ENCODE measurements at regions not wholly inside any gene's neighbourhood (a gene's known extent, or its start where the extent isn't known, plus 50 kb on each side); places are given as distances from the start of the nearest gene placed in this dataset.

DNA sequence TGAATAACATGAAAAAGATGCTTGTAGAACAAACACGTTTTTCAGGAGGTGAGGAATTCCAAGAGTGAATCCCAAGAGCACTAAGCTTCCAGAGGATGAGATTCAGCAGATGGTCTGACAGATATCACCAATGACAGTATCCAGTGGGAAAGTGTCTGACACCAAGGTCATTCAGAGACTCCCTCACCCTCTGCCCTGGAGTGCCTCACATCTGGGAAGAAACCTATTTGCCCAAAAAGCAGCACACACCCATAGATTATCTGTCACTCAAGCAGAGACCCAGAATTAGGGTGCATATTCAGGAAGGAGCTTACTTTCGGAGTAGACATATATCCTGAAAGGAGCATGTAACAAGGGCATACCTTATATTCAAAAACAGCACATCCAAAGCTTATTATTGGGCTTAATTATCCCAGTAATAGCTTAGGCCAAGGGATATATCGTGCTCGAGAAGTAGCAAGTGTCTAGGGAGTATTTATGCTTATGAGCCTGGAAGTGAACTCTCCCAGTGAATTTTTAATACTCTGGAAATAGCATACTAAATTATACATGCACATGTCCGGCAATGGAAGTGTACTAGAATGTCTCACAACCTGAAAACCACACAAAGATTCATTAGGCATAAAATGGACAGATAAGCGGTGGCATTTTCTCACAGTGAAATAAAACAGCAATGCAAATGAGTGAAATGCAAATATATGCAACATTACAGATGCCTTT lies 998.1 kb upstream of the TMEM132C start:
- no peak for DNase-seq

DNA sequence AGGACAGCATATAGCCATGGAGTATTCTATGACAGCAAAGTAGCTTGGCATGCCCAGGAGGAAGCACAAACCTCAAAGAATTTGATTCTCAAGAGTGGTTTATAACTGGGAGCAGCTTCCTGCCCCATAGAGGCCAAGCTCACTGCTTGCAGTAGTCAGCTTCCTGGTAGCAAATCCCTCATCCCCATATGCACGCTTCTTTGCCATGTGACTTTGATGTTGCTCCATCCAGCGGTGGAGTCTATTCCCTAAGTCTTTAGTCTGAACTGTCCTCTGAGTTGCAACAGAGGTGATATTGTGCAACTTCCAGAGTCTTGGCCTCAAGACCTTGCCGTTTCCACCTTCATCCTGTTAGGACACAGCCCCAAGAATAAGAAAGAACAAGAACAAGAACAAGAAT lies 996.8 kb upstream of the TMEM132C start:
- DNase-seq, result no peak

DNA sequence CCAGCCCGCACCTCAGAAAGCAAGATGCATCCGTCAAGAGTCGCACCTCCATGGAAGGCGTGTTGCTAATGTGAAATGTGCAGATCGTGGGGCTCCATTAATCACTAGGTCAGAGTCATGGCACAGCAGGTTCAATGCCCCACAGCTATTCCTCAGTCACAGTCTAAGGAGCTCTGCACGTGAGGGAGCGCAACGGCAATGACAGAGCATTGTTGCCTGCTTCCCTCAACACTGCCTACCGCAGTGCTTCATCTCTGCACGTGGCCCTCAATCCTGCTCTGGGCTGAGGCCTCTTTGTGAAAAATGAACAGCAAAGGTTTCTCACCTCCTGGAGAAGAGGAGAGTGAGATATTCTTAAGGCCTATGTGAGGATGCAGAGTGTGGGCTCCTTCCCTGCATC lies 995.2 kb upstream of the TMEM132C start:
- DNase-seq, result no peak

DNA sequence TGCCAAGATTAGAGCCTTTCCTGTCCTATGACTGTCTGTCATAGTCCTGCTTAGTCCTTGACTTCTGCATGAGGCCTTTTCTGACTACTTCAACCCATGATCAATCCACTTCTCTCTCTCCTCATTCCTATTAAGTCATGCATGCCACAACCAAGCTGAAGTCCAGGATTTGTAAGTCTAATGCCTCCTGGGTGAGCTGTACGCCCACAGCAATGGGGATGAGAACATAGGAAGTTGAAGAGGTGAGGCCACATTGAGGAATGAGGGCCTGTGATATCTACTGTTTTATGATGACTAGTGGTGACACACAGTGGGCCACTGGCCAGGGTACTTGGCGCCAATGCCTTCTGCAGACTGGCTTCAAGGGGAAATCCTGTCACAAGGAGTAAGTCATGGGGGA lies 994.1 kb upstream of the TMEM132C start:
- DNase-seq, result no peak

DNA sequence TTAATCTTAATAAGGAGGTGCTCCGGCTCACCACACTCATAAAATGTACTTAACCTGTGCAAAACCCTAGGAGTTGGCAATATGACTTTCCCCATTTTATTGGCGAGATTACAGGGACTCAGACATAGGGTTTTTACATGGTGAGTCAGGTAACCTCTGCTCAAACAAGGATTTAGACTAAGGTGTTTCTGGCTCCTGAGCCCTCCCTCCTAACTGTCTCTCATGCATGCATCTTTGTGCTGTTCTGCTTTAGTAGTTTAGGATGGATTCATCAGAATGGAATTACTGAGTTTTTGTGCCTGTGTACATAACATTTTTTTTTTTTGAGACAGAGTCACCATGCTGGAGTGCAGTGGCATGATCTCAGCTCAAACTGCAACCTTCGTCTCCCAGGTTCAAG lies 993.3 kb upstream of the TMEM132C start:
- no peak for DNase-seq

DNA sequence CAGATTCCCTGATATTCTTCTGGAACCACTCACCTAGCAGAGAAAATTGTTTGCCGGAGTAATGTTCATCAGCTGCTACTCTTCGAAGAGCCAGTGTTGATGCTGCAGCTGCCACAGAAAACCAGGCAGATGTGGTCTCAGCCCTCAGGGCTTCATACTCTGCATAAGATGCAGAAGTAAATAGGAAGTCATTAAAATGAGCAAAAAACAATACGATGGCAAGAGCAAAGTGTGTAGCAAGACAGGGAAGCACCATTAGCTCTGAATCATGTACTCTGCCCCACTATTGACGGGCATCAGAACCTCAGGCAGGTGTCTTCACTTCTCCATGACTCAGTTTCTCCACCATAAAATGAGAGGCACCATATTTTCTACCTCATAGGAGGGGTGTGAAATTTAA lies 991.6 kb upstream of the TMEM132C start:
- no peak for DNase-seq

DNA sequence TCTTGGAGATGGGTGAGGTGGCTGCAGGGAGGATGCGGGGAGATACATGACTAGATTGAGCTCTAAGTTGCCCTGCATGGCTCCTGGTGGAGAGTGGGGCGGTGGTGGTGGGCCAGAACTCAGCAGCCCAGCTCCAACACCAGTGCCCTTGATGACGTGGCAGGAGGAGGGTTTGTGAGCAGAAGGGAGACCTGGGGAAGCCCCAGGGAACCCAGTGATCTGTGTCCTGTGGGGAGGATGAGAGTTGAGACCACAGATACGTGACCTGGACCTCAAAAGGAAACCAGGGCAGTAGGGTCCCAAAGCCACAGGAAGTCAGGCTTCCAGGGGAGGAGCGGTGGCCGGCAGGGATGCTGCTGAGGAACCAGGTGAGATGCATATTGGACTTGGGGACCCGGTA lies 989.1 kb upstream of the TMEM132C start:
- DNase-seq, result no peak

DNA sequence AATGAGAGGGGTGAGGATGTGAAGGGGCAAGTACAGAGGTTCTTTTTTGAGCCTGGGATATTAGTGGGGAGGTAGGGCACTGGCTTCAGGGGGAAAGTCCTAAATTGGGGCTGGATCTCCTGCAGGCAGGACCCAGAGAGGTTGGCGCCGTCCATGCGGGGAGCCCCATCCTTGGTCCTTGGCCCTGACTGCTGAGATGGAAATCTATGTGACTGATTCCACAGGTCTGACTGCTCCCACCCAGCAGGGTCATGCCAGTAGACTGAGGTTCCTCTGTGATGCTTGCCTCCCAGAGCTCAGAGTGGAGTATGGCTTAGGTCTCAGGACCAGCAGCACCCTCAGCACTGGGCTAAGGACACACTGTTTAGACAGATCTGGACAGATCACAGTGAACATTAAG lies 988.6 kb upstream of the TMEM132C start:
- DNase-seq, result no peak

DNA sequence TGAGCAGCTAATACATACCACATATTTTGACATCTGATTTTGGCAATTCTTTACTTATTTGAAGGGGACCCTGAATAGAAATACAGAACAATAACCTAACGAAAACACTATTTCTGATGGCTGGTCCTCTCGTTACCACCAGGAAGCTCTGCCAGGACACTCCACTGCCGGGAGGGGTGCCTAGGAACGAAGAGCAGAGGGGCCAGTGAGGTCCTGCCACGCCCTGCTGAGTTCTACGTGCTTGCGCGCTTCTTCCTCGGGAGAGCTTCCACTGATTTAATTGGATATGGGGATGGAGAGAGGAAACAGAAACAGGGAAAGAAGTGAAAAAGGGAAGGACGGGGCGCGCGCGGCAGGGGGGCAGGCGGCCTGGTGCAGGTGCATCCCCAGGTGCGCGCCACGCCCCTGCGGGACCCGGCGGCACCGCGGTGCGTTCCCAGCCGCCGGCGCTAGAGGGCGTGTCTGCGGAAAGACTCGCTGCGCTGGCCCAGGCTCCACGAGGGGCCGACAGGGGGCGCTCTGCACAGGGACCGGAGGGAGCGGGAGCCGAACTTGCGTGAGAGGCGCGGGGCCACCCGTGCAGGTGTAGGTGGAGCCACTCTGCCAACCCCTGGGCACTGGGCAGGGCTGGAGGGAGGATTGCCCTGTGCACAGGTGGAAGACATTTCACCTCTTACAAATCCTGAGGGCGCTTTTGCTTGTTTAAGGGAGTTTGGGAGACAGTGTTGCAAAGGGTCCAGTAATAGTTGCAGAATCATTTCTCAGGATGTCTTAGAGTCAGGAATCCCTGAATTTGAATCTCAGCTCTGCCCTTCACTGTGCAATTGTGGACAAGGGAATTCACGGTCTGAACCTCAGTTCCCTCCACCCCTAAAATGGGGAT lies 986.3 kb upstream of the TMEM132C start:
- peak; percentile 46 for DNase-seq

DNA sequence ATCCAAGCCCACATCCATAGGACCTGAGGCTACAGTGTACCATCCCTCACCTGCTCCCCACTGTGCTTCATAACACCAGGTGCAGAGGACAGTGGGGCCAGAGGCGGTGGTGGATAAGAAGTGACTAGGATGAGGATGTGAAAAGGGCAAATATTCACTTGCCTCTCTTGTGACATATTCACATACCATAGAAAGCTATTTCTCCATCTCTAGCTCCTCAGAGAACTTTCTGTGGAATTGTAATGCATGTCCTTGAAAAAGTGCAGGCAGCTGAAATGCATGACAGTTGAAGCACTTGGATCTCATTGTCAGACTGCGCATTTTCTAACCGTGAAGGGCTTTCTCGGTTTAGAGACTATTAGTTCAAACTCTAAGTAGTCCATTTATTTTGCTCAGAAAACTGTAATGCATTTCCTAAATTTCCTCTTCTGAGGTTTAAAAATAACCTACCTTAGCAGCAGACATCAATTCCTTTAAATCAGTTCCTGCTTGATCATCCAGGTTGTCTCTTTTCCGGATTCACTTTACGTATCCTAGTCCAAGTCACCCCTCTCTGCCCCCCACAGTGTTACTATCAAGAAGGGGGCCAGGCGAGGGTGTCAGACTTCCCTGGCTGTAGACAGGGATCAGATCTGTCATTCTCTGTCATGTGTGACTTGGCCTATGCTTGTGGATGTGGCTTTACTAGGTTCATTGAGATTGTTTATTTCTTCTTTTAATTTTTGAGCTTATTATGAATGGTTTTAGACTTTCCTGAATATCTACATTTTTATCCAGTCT lies 984.0 kb upstream of the TMEM132C start:
- DNase-seq, result no peak

DNA sequence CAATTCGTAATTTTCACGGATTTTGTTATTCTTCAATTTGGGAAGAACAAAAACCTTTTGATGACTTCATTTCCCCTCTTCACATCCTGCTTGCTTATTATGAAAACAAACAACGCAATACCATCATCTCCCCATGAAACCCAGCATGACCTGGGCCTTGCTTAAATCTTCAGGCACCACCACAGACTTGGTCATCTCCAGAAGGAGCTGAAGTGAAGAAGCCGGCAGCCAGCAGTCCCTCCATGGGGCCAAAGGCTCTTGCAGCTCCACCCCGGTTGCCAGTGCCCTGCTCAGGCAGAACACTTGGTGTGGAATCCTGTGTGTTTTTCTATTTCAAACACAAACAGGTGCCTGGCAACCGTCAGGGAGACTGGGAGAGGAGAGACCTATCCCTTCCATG lies 982.9 kb upstream of the TMEM132C start:
- DNase-seq, result no peak

DNA sequence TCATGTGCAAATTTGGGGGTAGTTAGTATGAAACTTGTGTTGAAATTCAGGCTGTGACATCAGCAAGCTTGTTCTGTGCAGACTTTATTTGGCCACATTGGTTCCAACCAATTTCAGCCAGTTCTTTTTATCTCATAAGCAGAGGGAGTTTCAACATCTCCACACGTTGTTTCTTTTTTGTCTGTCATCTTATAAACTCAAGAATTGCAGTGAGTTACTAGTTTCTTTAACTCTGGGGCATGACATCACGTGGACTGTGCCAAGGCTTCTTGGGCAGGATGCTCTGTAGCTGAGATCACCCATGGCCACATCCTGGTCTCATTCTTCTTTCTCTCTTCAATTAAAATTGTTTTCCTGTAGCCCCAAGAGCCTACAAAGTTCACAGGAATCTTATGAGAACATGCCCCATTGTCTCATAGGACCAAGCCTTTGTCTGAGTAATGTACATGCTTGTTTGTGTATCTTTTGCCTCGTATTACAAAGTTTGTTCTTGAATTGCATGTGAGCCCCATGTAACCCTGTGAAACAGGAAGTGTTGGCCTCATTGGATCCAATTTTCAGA lies 982.0 kb upstream of the TMEM132C start:
- DNase-seq, result no peak

DNA sequence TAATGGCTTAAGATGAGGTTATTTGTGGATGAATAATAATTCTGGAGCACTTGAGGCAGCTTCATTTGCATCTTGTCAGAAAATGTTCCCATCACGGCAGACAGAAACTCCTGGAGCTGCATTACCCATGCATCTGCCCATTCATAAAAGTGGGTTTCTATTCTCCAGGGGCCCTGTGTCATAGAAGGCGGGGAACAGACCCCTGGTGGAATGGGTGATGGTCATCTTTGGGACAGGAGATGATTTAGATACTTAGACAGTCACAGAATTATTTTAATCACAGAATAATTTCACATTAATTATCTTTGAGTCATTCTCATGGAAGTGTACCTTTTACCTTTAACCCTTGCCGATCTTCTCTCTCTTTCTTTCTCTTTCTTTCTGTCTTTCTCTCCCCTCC lies 980.7 kb upstream of the TMEM132C start:
- DNase-seq, result no peak

DNA sequence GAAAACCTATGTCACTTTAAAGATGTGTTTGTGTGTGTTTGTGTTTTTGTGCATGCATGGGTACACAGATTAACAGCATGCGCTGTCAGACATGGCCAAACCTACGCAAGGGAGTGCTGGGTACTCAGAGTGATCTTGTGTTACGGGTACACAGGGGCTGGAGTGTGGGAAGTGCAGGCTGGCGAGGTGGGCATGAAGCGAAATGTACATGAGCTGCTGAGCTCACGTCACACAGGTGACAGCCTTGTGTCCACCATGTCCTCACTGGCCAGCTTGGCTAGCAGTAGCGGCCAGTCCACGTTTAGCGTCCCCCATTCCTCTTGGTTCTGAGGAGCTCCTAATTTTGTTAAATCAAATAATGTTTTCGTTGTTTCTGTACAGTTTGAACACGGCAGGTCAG lies 979.7 kb upstream of the TMEM132C start:
- no peak for DNase-seq

DNA sequence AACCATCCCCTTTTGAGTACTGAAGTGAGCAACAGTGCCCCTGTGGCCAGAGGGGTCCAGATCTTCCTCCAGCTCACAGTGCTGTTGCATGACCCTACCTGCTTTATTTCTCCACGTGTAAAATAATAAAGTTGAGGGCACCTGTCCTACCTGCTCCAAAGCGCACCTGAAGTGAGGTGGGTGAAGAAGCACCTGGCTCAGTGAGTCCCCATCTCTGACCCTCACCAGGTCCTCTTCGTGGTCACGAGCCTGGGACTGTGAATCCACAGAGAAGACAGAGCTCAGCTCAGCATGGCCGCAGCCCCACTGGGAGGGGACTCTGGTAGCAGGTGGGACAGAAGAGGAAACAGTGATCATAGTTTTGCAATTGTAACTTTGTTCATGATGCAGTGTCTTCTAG lies 976.7 kb upstream of the TMEM132C start:
- no peak for DNase-seq

DNA sequence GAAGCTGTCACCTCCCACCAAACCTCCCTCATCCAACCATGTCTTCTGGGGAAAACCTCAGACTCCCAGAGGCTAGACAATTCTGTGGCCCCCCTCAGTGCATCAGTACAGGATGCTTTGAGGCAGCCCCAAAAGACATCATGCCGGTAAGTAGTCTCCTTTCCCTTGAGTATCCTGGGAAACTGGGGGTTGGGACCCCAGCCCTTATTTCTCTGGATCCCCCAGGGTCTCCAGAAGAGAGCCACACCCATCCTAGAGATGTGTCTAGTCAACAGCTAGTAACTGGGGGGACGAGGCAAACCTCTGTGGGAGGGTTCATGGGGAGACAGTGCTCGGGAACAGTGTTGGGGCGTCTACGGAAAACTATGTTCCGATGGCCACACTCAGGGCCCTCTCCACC lies 974.2 kb upstream of the TMEM132C start:
- DNase-seq, result no peak

DNA sequence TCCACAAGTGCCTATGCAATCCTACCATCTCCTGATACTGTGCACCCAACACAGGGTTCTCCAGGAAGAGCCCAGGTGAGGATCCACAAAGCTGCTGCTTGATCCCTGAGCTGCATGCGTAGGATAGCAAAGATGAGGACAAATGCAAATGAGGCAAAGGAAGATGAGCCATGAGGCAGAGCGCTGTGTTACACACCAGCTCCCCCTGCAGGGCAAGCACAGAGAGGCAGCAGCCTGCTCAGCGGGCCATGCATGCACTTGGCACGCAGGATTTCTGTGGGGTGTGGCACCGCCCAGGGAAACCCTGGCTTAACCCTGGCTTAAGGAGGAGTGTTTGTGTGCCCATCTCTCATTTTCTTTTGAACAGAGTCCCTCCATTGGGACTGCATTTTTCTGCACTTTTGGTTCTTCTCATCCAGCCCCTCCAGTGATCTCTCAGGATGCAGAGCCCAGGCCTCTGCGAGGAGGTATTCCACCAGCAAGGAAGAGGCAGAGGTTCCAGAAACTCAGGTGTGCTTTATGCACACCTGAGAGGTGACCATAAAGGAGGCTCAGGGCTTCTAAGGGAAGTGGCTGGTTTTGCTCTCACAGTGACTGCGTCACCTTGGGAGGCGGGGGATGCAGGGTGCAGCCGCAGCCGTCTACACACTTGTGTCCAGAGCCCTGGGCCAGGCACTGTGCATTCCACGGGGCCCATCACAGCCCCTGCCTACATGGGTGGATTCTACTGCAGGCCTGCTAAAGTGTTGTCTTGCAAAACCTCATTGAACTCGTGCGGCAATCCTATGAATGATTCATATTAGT lies 973.3 kb upstream of the TMEM132C start:
- peak; percentile 30 for DNase-seq

DNA sequence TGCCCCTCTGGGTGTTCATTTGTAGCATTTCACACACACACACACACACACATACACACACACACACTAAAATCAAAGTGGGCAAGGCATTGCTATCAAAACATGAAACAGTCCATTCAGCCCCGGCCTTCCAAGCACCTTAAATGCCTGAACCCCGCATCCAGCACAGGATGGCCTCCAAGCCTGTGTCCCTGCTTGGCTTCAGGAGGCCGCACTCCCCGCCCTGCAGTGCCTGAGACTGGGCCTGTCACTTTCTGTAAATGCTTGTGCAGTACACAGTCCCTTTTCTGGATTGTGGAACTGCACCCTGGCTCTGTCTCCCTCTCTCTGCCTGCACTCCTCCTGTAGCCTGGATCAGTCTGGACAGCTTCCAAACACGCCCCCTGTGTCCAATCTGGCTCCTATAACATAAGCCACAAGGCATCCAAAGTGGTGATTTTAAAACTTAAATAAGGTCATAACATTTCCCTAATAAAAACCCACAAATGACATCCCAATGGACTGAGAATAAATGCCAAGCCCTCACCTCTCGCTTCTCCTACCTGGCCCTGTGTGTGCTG lies 972.2 kb upstream of the TMEM132C start:
- DNase-seq, result no peak

DNA sequence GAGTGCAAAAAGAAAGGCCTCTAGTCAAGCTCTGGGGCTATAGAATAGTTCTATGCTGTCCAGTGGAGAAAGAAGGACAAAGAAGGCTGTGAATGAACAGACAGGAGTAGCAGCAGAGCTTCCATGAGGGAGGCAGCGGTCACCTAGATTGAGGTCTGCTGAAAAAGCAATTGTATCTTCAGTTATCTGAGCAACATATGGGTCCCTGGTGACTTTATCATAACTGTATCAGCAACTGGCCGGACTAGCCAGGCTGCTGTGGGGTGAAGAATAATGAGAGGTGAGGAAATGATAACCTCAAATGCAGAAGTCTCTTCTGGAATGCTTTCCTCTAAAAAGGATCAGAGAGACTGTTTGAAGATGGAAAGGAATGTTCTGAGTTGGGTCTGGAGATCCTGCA lies 971.3 kb upstream of the TMEM132C start:
- DNase-seq, result no peak

DNA sequence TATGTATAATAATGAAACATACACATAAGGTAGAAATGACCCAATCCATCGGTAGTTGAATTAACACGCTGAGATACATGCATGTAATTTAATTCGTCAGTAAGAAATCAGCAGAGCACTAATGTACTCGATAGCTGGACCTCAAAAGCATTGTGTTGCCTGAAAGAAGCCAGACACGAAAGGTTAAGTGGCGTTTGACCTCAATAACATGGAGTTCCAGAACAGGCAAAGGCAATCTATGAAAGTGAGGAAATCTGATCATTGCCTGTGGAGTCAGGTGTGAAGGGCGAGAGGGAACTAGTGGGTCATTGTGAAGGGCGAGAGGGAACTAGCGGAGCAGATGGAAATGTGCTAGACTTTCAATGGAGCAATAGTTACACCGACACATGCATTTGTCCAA lies 970.4 kb upstream of the TMEM132C start:
- DNase-seq, result no peak

DNA sequence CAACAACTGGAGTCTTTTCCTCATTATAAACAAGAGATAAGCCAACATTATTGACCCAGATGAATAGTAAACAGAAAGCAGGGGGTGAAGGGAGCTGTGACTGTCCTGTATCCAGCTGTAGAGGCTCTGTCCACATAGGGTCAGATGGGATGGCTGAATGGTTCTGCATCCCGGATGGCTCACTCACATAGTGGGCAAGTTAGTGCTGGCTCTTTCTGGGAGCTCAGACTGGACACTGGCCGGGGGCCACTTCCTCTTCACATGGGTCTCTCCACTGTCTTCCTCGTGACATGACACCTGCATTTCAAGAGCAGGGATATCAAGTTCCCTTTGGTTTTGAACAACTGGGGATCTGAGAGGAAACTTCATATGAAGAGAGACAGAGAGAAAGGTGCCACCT lies 969.6 kb upstream of the TMEM132C start:
- no peak for DNase-seq

DNA sequence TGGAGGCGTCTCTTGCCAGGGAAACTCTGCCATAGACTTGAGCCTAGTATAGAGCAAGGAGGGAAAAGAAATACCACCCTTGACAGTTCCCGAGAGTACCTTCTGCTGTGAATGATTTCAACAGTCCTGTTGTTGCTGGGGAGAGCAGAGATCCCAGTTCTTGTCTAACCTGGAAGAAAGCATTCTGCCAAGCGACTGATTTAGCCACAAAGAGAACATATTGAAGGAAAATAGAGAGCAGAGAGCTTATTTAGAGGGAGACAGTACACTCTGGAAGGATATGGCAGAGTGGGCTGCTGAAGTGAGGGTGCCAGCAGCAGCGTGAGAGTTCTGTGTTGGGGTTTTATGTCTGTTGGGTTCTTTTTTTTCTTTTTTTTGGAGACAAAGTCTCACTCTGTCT lies 966.9 kb upstream of the TMEM132C start:
- no peak for DNase-seq

Data from CD4-positive, alpha-beta T cell treated with Interleukin-17A for 1 hour (primary cell).